SK-N-SH (cell line): ENCODE measurements at regions not wholly inside any gene's neighbourhood (a gene's known extent, or its start where the extent isn't known, plus 50 kb on each side); places are given as distances from the start of the nearest gene placed in this dataset.
"Not testable (repeated sequence)": the region's sequence is repeated elsewhere in the genome, so short reads cannot be mapped to it uniquely, and the experiment has no call there.

Experiments
- CTCF ChIA-PET: fragments of 300-600, 350-600 bp; formaldehyde crosslinking; extraction: SDS; loops from one replicate; lab custom pipeline; 2021; lab: Yijun Ruan, JAX
- POLR2A ChIA-PET: fragments of 350-600 bp; sonication (Branson Sonifier 250); formaldehyde crosslinking; extraction: SDS; loops from one replicate; lab custom pipeline; 2020; ENCODE audit warnings: antibody characterized with exemption, inconsistent platforms; lab: Yijun Ruan, JAX
- DNase-seq: peaks from one replicate; pipeline ENCODE4 v3.0.0; 2012
- H2AFZ ChIP-seq: fragments of 200-600 bp; sonication (generic); 2 replicates; pipeline ENCODE4 v1.8.1; 2016; ENCODE audit warnings: antibody characterized with exemption, mild to moderate bottlenecking, low read depth
- H3F3A ChIP-seq: fragments of 200-600 bp; sonication (generic); replicated peaks from 2 replicates; pipeline ENCODE3; 2016; ENCODE audit warnings: antibody characterized with exemption, mild to moderate bottlenecking; ENCODE audit not compliant: insufficient read depth
- H3K27ac ChIP-seq, 2 experiments: fragments of 200-500 bp in 1 of 2; fragments of 200-600 bp in 1 of 2; sonication (Bioruptor generic) in 1 of 2; sonication (generic), shearing (Covaris generic) in 1 of 2; 2 replicates each; pipeline versions ENCODE4 v1.5.1 to v1.6.1; 2014 to 2016; ENCODE audit warnings: low read depth in 2 of 2, inconsistent platforms in 1 of 2, low read length in 1 of 2, mild to moderate bottlenecking in 1 of 2, mixed read lengths in 1 of 2
- H3K27me3 ChIP-seq: fragments of 200-600 bp; sonication (generic), shearing (Covaris generic); 2 replicates; pipeline ENCODE4 v1.6.1; 2016; ENCODE audit warnings: mixed run types; ENCODE audit not compliant: insufficient read depth
- H3K36me3 ChIP-seq, 2 experiments: fragments of 200-500 bp in 1 of 2; fragments of 200-600 bp in 1 of 2; sonication (Bioruptor generic) in 1 of 2; sonication (generic) in 1 of 2; replicated peaks in 1 of 2; 2 replicates each; pipeline versions ENCODE3 to v1.5.1; 2014 to 2016; ENCODE audit warnings: low read length in 1 of 2, mild to moderate bottlenecking in 1 of 2; ENCODE audit not compliant: insufficient read depth in 2 of 2, control insufficient read depth in 1 of 2
- H3K4me1 ChIP-seq, 2 experiments: fragments of 200-500 bp in 1 of 2; fragments of 200-600 bp in 1 of 2; sonication (Bioruptor generic) in 1 of 2; sonication (generic), shearing (Covaris generic) in 1 of 2; 2 replicates each; pipeline versions ENCODE4 v1.5.1 to v1.6.1; 2014 to 2016; ENCODE audit warnings: low read depth in 1 of 2, low read length in 1 of 2, mixed run types in 1 of 2; ENCODE audit not compliant: insufficient read depth in 2 of 2, control insufficient read depth in 1 of 2
- H3K4me2 ChIP-seq: fragments of 200-600 bp; sonication (generic), shearing (Covaris generic); 2 replicates; pipeline ENCODE4 v1.6.1; 2017; ENCODE audit warnings: mixed run types
- H3K4me3 ChIP-seq, 2 experiments: fragments of 200-500 bp in 1 of 2; fragments of 200-600 bp in 1 of 2; sonication (Bioruptor generic) in 1 of 2; sonication (generic), shearing (Covaris generic) in 1 of 2; 2 replicates each; pipeline versions ENCODE4 v1.5.1 to v1.8.1; 2014 to 2016; ENCODE audit warnings: low read depth in 2 of 2, inconsistent platforms in 1 of 2, low read length in 1 of 2, mild to moderate bottlenecking in 1 of 2, mixed read lengths in 1 of 2, moderate library complexity in 1 of 2
- H3K79me2 ChIP-seq: fragments of 200-600 bp; sonication (generic); 2 replicates; pipeline ENCODE4 v1.8.1; 2017; ENCODE audit warnings: mild to moderate bottlenecking; ENCODE audit not compliant: insufficient read depth
- H3K9ac ChIP-seq: fragments of 200-600 bp; sonication (generic); 2 replicates; pipeline ENCODE4 v1.6.1; 2017; ENCODE audit warnings: mixed run types
- H3K9me2 ChIP-seq: fragments of 200-600 bp; sonication (generic); 2 replicates; pipeline ENCODE4 v1.6.1; 2017; ENCODE audit warnings: mixed run types
- H3K9me3 ChIP-seq: fragments of 200-600 bp; sonication (generic); 2 replicates; pipeline ENCODE4 v1.6.1; 2017; ENCODE audit warnings: mixed run types, mild to moderate bottlenecking, moderate library complexity
- H4K20me1 ChIP-seq: fragments of 200-600 bp; sonication (generic); 2 replicates; pipeline ENCODE4 v1.6.1; 2017; ENCODE audit warnings: mild to moderate bottlenecking, mixed run types; ENCODE audit not compliant: insufficient read depth
- FOSL2 ChIP-seq: IDR thresholded peaks from 2 replicates; pipeline ENCODE4 v1.4.0; 2012; ENCODE audit warnings: low read depth, mild to moderate bottlenecking, moderate library complexity, borderline replicate concordance
- FOXM1 ChIP-seq: IDR thresholded peaks from 2 replicates; pipeline ENCODE4 v1.4.0; 2012; ENCODE audit warnings: low read depth, mild to moderate bottlenecking
- IRF3 ChIP-seq: fragments of 150-350 bp; IDR thresholded peaks from 2 replicates; pipeline ENCODE4 v1.6.1; 2016; ENCODE audit warnings: mild to moderate bottlenecking, low read depth, low read length
- NRF1 ChIP-seq: IDR thresholded peaks from 2 replicates; pipeline ENCODE4 v1.6.1; 2012; ENCODE audit warnings: low read depth, mild to moderate bottlenecking, low read length
- PBX3 ChIP-seq: IDR thresholded peaks from 2 replicates; pipeline ENCODE4; 2012
- SMC3 ChIP-seq: IDR thresholded peaks from 2 replicates; pipeline ENCODE4 v1.6.1; 2012; ENCODE audit warnings: low read depth, low read length, improper control_type of control experiment
- TCF12 ChIP-seq: IDR thresholded peaks from 2 replicates; pipeline ENCODE4 v1.4.0; 2012
- USF1 ChIP-seq: IDR thresholded peaks from 2 replicates; pipeline ENCODE4 v1.4.0; 2012; ENCODE audit warnings: low read depth, borderline replicate concordance
- ZBTB33 ChIP-seq: IDR thresholded peaks from 2 replicates; pipeline ENCODE4 v1.4.0; 2012; ENCODE audit warnings: low read depth, borderline replicate concordance
- WGBS: methylation state at CpG from one replicate; pipeline ENCODE4 v1.1.6; 2017; ENCODE audit warnings: low lambda C conversion rate; 5-methylcytosine and 5-hydroxymethylcytosine counted together

- TF ChIP-seq TCF12: no peak
- TF ChIP-seq SMC3: no peak
- no peak for TF ChIP-seq FOSL2
- TF ChIP-seq FOXM1: no peak
- TF ChIP-seq ZBTB33: no peak
- no peak for TF ChIP-seq PBX3
- no peak for TF ChIP-seq NRF1
- no peak for TF ChIP-seq IRF3
- no peak for DNase-seq
- Histone ChIP-seq H3F3A (no peaks in the 10 kb centered on the region), H3K27ac (no peak overlapping the region), H3K79me2 (no peaks in the 10 kb centered on the region), H3K4me3 (no peak overlapping the region), H3K9ac (no peak overlapping the region), H3K27me3 (no peaks in the 10 kb centered on the region), H2AFZ (no peak overlapping the region), H3K4me1 (no peaks in the 10 kb centered on the region), H3K36me3 (no peaks in the 10 kb centered on the region), H4K20me1 (no peaks in the 10 kb centered on the region), H3K4me2 (no peak overlapping the region), H3K9me2 (no peaks in the 10 kb centered on the region), H3K9me3 (0 out of 2 replicates have a peak, but pooled peaks cover 3% of the 10 kb centered on the region)
- WGBS: 3% methylated on average over 4 of the region's 4 CpGs
- POLR2A ChIA-PET: no interaction called here
- CTCF ChIA-PET: no interaction called here
Measured at GRCh38 chr6:54559136-54559535, 250.9 kb downstream of the TINAG start.

GRCh38 chr6:54564188-54564587 is 255.9 kb downstream of the TINAG start:
- POLR2A ChIA-PET, H3K36me3 ChIP-seq, H4K20me1 ChIP-seq, H2AFZ ChIP-seq, H3K27ac ChIP-seq, H3K4me3 ChIP-seq, CTCF ChIA-PET, H3K27me3 ChIP-seq, H3F3A ChIP-seq, H3K79me2 ChIP-seq, H3K9ac ChIP-seq, H3K9me3 ChIP-seq, H3K4me1 ChIP-seq, H3K9me2 ChIP-seq, DNase-seq, H3K4me2 ChIP-seq: not testable (repeated sequence)
- 10% methylated on average over 2 of the region's 2 CpGs for WGBS

- no peaks in the 10 kb centered on the region for H3K9me2 ChIP-seq
- ChIA-PET POLR2A (no interaction called here), CTCF (interaction anchor here (1.0 kb wide), 1 partner anchor 37 kb away, joined by 3 read pairs; no protein-coding TSS in a partner anchor)
- H2AFZ ChIP-seq: no peak overlapping the region
- H3K27me3 ChIP-seq: no peaks in the 10 kb centered on the region; the same call in 1 of the 2 replicates
- no peaks in the 10 kb centered on the region for H3F3A ChIP-seq
- H3K4me2 ChIP-seq: no peak overlapping the region
- WGBS: 7% methylated on average over 1 of the region's 1 CpG
- no peaks in the 10 kb centered on the region for H4K20me1 ChIP-seq
- H3K36me3 ChIP-seq: no peaks in the 10 kb centered on the region
- no peak for DNase-seq
- no peak overlapping the region for H3K9ac ChIP-seq
- TF ChIP-seq USF1: no peak
- TF ChIP-seq IRF3: no peak
- TF ChIP-seq PBX3: no peak
- H3K79me2 ChIP-seq: no peaks in the 10 kb centered on the region
- peaks cover 0 to 5% of the 10 kb centered on the region in 2 experiments; a peak in 1 of 4 replicates for H3K4me1 ChIP-seq
- H3K9me3 ChIP-seq: no peaks in the 10 kb centered on the region
- no peak overlapping the region for H3K27ac ChIP-seq
- H3K4me3 ChIP-seq: no peak overlapping the region
Measured at GRCh38 chr6:54574671-54575070, 266.4 kb downstream of the TINAG start.
